ENCODE measurements at regions not wholly inside any gene's neighbourhood (a gene's known extent, or its start where the extent isn't known, plus 50 kb on each side); places are given as distances from the start of the nearest gene placed in this dataset.

- DNase-seq (ENCODE audit: low spot score): no peak
These were observed 96.9 kb upstream of the GLS start for GRCh38 chr2:190783513-190784263.

- DNase-seq (ENCODE audit: low spot score): no peak
These were observed 95.3 kb upstream of the GLS start for GRCh38 chr2:190785334-190785733.

GRCh38 chr2:190786404-190787166 lies 94.0 kb upstream of the GLS start:
- DNase-seq (ENCODE audit: low spot score): no peak

- DNase-seq (ENCODE audit: low spot score): no peak
These were observed 92.8 kb upstream of the GLS start for GRCh38 chr2:190787743-190788235.

- DNase-seq (ENCODE audit: low spot score): no peak
These were observed 91.3 kb upstream of the GLS start for GRCh38 chr2:190789074-190790004.

GRCh38 chr2:190791347-190791975 lies 89.2 kb upstream of the GLS start:
- peak; percentile 43 for DNase-seq (ENCODE audit: low spot score)

GRCh38 chr2:190791976-190792575 lies 88.5 kb upstream of the GLS start:
- no peak for DNase-seq (ENCODE audit: low spot score)

- DNase-seq (ENCODE audit: low spot score): no peak
These were observed 87.4 kb upstream of the GLS start for GRCh38 chr2:190792956-190793888.

GRCh38 chr2:190794377-190794776 lies 86.2 kb upstream of the GLS start:
- no peak for DNase-seq (ENCODE audit: low spot score)

- no peak for DNase-seq (ENCODE audit: low spot score)
These were observed 85.8 kb upstream of the GLS start for GRCh38 chr2:190794790-190795189.

- DNase-seq (ENCODE audit: low spot score): no peak
These were observed 84.9 kb upstream of the GLS start for GRCh38 chr2:190795686-190796085.

GRCh38 chr2:190799999-190800398 lies 80.6 kb upstream of the GLS start:
- no peak for DNase-seq (ENCODE audit: low spot score)

GRCh38 chr2:190800528-190800927 lies 80.1 kb upstream of the GLS start:
- no peak for DNase-seq (ENCODE audit: low spot score)

- DNase-seq (ENCODE audit: low spot score): no peak
These were observed 78.5 kb upstream of the GLS start for GRCh38 chr2:190802129-190802528.

- no peak for DNase-seq (ENCODE audit: low spot score)
These were observed 77.9 kb upstream of the GLS start for GRCh38 chr2:190802626-190803209.

- no peak for DNase-seq (ENCODE audit: low spot score)
These were observed 76.3 kb upstream of the GLS start for GRCh38 chr2:190804182-190804795.

GRCh38 chr2:190805126-190805525 lies 75.5 kb upstream of the GLS start:
- no peak for DNase-seq (ENCODE audit: low spot score)

GRCh38 chr2:190805843-190806242 lies 74.8 kb upstream of the GLS start:
- no peak for DNase-seq (ENCODE audit: low spot score)

- DNase-seq (ENCODE audit: low spot score): no peak
These were observed 72.7 kb upstream of the GLS start for GRCh38 chr2:190807886-190808285.
